Activated naive CD8-positive, alpha-beta T cell (primary cell): ENCODE measurements at regions not wholly inside any gene's neighbourhood (a gene's known extent, or its start where the extent isn't known, plus 50 kb on each side); places are given as distances from the start of the nearest gene placed in this dataset.
"Not testable (repeated sequence)": the region's sequence is repeated elsewhere in the genome, so short reads cannot be mapped to it uniquely, and the experiment has no call there.

Experiments used
- H3K27ac Mint-ChIP-seq: one replicate; pipeline ENCODE4 v1.8.0; 2021; ENCODE audit warnings: mixed read lengths
- H3K27me3 Mint-ChIP-seq: one replicate; pipeline ENCODE4 v1.8.0; 2021; ENCODE audit warnings: mixed read lengths
- H3K36me3 Mint-ChIP-seq: one replicate; pipeline ENCODE4 v1.8.0; 2021; ENCODE audit warnings: mixed read lengths
- H3K4me1 Mint-ChIP-seq: one replicate; pipeline ENCODE4 v1.8.0; 2021; ENCODE audit warnings: low read depth, mixed read lengths
- H3K4me3 Mint-ChIP-seq: one replicate; pipeline ENCODE4 v1.8.0; 2021; ENCODE audit warnings: mild to moderate bottlenecking, mixed read lengths
- H3K9me3 Mint-ChIP-seq: one replicate; pipeline ENCODE4 v1.8.0; 2021; ENCODE audit warnings: low read depth, mixed read lengths

DNA sequence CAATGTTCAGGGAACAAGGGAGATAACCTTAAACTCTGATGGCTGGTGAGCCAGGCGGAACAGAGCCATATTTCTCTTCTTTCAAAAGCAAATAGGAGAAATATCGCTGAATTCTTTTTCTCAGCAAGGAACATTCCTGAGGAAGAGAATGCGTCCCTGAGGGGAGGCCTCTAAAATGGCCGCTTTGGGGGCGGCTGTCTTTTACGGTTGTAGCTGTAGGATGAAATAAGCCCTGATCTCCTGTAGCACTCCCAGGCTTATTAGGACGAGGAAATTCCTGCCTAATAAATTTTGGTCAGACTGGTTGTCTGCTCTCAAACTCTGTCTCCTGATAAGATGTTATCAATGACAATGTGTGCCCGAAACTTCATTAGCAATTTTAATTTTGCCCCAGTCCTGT is 496.4 kb upstream of the MCTP2 start:
- not testable (repeated sequence) for H3K9me3 Mint-ChIP-seq, H3K27me3 Mint-ChIP-seq, H3K27ac Mint-ChIP-seq, H3K4me1 Mint-ChIP-seq, H3K36me3 Mint-ChIP-seq, H3K4me3 Mint-ChIP-seq

DNA sequence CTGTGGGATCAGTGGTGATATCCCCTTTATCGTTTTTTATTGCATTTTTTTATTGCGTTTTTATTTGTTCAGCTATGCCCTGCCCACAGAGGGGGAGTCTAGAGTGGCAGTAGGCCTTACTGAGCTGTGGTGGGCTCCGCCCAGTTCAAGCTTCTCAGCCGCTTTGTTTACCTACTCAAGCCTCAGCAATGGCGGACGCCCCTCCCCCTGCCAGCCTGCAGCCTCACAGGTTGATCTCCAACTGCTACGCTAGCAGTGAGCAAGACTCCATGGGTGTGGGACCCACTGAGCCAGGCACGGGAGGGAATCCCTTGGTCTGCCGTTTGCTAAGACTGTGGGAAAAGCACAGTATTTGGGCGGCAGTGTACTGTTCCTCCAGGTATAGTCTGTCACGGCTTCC is 500.6 kb upstream of the MCTP2 start:
- Mint-ChIP-seq H3K4me3 (no peak overlapping the region), H3K36me3 (no peaks in the 10 kb centered on the region), H3K27me3 (peaks cover 1% of the 10 kb centered on the region), H3K27ac (no peak overlapping the region), H3K9me3 (peaks cover 9% of the 10 kb centered on the region), H3K4me1 (no peaks in the 10 kb centered on the region)

DNA sequence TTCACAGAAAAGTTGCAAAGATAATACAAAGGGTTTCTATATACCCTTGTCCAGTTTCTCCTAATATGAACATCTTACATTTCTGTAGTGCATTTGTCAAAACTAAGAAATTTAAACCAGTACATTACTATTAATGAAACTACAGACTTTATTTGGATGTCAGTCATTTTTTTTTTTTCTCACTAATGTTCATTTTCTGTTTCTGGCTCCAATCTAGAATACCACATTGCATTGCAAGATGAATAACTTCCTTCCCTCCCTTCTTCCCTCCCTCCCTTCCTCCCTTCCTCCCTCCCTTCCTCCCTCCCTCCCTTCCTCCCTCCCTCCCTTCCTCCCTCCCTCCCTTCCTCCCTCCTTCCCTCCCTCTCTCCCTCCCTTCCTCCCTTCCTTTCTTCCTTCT is 509.2 kb upstream of the MCTP2 start:
- Mint-ChIP-seq H3K9me3 (no peaks in the 10 kb centered on the region), H3K36me3 (no peaks in the 10 kb centered on the region), H3K27ac (no peak overlapping the region), H3K27me3 (no peaks in the 10 kb centered on the region), H3K4me1 (no peaks in the 10 kb centered on the region), H3K4me3 (no peak overlapping the region)

DNA sequence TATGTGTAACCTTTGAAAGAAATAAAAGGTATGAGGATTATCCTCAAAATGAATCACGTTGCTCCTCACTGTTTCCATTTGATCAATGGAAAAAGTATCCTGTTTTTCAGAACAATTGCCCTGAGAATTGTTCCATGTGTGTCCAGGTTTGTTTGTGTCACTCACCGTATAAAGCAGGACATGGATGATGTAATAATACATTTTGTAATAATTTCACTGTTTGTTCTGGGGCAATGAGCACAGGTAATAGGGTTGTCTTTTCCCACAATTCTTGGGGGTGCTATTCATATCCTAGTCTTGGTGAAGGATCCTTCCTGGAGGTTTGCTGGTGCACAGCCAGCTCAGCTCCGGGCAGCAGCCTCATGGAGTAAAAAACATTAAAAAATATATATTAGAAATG is 510.8 kb upstream of the MCTP2 start:
- Mint-ChIP-seq H3K36me3 (no peaks in the 10 kb centered on the region), H3K4me1 (no peaks in the 10 kb centered on the region), H3K9me3 (no peaks in the 10 kb centered on the region), H3K4me3 (no peak overlapping the region), H3K27ac (no peak overlapping the region), H3K27me3 (no peaks in the 10 kb centered on the region)

DNA sequence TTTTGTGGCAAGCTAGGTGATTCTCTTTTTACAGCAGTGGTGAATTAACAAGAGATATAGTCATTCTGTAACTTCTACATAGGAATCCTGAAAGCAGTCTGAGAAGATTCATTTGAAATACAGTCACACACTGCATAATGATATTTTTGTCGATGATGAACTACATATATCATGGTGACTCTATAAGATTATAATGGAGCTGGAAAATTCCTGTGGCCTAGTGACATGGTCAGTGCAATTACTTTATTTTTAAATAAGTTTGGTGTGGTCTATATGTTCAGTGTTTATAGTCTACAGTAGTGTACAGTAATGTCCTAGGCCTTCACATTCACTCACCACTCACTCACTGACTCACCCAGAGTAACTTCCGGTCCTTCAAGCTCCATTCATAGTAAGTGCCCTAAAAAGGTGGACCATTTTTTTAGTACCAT is 511.4 kb upstream of the MCTP2 start:
- no peak overlapping the region for H3K27ac Mint-ChIP-seq
- no peaks in the 10 kb centered on the region for H3K27me3 Mint-ChIP-seq
- no peaks in the 10 kb centered on the region for H3K4me1 Mint-ChIP-seq
- H3K9me3 Mint-ChIP-seq: no peaks in the 10 kb centered on the region
- no peak overlapping the region for H3K4me3 Mint-ChIP-seq
- H3K36me3 Mint-ChIP-seq: no peaks in the 10 kb centered on the region

DNA sequence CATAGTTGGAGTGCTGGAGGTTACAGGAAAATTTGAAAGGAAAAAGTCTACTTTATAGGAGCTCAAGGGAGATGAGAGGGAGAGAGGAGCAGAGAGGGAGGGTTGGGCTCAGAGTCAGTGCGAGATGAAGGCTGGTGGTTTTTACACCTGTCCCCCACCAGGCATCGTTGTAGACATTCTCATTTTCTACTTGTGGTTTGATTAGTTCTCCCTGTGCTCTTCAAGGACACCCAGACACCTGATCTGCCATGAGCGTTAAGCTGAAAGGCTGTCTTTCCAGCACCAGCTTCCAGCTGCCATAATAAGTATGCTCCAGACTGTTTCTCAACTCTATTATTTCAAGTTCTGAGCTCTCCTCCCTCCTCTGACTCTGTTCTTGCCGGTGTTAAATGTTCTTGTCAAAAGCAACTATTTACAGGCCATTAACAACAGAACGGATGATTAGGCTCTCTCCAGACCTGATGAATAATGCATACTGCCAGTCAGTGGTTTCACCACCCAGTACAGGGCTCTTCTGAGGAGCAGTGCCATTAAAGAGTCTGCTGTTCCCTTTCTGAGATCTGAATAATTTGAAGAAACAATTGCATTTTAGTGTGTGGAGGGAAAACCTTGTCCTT is 514.6 kb upstream of the MCTP2 start:
- Mint-ChIP-seq H3K27me3 (no peaks in the 10 kb centered on the region), H3K4me3 (no peak overlapping the region), H3K4me1 (no peaks in the 10 kb centered on the region), H3K9me3 (no peaks in the 10 kb centered on the region), H3K27ac (no peak overlapping the region), H3K36me3 (no peaks in the 10 kb centered on the region)

DNA sequence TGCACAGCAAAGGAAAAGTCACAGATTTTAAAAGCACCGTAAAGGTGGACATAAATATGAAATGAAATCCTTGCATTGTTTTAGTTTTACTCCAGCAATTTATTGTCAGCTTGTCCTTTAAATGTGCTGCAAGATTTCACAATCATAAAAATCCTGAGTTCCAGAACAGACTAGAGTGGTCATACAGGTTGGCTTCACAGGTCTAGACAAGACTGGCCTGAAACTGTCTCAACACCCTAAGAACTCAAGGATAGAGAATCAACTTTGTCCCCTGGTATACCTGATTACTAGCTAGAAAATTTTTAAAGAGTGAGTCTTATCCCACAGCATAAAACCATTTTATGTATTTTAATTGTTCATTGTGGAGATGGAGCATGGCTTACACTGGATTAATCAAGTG is 521.7 kb upstream of the MCTP2 start:
- Mint-ChIP-seq H3K4me1 (no peaks in the 10 kb centered on the region), H3K9me3 (no peaks in the 10 kb centered on the region), H3K27ac (no peak overlapping the region), H3K36me3 (no peaks in the 10 kb centered on the region), H3K4me3 (no peak overlapping the region), H3K27me3 (no peaks in the 10 kb centered on the region)

DNA sequence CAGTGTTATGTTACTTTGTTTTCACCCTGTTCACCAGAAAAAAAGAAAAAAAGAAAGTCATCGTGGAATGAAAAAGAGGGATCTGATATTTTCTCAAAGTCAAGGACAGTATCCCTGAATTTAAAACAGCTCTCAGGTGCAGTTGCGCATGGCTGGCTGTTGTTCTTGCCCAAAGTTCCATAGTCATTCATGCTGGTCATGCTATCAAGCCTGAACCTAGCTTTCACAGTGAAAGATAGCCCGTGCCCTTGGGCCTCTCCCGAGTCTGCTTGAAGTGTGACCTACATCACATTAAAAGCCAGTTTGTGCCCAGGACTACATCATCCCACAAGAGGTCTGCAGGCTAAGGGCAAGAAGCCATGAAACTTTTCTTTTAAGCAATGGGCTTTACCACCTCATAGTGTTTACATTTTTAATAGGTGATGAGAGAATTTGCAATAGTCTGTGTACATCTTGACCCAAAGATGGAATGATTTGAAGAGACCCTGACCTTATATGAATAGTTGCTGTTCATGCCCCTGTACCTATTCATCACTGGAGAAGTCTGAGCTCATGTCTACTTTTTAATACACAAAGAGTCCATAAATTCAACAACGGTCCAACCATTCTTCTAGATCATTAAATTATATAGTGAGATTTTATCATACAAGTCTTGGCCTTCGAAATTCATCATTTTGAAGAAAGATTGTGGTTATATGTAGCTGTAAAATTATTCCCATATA is 522.5 kb upstream of the MCTP2 start:
- Mint-ChIP-seq H3K4me1 (no peaks in the 10 kb centered on the region), H3K36me3 (no peaks in the 10 kb centered on the region), H3K4me3 (no peak overlapping the region), H3K27me3 (no peaks in the 10 kb centered on the region), H3K9me3 (no peaks in the 10 kb centered on the region), H3K27ac (no peak overlapping the region)

DNA sequence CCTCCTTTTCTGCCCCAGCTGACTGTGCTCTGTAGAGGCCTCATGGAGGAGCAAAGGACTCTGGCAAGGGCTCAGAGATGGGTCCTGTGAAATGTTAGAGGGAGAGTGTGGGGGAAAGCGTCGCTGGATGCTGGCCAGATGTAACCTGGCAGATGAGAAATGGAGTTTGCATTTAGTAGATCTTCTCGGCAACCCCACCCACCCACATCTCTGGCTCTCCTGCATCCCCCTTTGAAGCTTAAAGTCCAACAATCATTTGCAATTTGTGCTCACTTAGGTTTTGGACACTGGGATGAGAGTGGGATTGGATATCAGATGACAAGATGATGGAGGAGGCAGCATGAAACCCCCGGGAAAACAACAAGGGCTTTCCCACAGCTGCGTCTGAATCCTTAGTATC is 523.6 kb upstream of the MCTP2 start:
- H3K36me3 Mint-ChIP-seq: no peaks in the 10 kb centered on the region
- no peaks in the 10 kb centered on the region for H3K27me3 Mint-ChIP-seq
- H3K4me3 Mint-ChIP-seq: no peak overlapping the region
- H3K27ac Mint-ChIP-seq: no peak overlapping the region
- H3K9me3 Mint-ChIP-seq: no peaks in the 10 kb centered on the region
- no peaks in the 10 kb centered on the region for H3K4me1 Mint-ChIP-seq

DNA sequence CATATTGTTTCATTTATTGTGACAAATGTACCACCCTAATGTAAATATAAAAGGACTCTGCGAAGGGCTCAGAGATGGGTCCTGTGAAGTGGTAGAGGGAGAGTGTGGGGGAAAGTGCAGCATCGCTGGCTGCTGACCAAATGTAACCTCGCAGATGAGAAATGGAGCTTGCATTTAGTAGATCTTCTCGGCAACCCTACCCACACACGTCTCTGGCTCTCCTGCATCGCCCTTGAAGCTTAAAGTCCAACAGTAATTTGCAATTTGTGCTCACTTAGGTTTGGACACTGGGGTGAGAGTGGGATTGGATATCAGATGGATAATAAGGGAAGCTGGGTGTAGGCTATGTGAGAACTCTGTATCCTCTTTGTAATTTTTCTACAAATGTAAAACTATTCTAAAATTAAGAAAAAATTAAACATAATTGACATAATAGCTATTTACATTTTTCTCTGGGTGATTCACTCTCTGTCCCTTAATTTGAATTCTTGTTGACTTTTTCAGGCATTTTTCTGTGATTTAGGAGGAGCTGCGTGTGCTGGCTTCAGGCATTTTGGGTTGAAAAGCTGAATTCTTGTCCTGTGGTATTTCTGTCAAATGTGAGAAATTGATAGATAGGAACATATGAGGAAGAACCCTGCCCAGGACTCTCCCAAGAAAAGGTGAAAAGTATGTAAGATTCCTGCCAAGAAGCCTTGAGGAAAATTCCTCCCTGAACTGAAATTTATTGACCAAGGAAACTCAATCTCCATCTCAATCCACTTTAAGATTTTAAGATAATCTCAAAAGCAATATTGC is 524.7 kb upstream of the MCTP2 start:
- no peaks in the 10 kb centered on the region for H3K4me1 Mint-ChIP-seq
- no peak overlapping the region for H3K27ac Mint-ChIP-seq
- no peak overlapping the region for H3K4me3 Mint-ChIP-seq
- no peaks in the 10 kb centered on the region for H3K27me3 Mint-ChIP-seq
- H3K9me3 Mint-ChIP-seq: no peaks in the 10 kb centered on the region
- H3K36me3 Mint-ChIP-seq: no peaks in the 10 kb centered on the region

DNA sequence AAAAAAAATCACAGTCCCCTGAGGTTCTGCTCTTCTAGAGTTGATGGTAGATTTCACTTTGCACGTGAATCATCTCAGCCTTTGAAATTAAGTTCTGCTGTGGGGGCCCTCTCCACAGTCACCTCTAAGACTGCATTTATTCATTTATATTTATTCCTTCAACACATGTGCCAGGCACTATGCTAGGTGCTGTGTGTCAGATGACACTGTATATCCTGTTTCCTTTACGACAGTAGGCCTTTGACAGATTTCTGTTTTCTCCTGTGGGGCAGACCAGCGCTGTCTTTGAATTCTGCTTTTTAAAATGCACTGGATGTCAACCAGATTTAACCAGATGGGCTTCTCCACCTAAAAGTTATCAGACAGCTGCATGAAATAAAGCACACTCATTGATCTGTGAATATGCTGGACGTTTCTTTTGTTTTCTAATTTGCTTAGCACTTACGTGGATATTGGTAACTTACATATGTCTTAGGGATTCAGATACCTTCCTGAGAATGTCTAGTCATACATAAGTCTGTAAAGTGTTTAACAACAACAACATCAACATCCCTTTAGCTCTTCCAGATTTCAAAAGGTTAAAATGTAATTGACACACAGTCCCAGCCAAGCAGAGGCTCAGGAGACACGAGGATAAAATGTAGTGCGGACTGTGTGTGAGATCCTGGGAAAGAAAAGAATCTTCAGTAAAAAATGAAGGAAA is 525.5 kb upstream of the MCTP2 start:
- H3K4me3 Mint-ChIP-seq: no peak overlapping the region
- H3K27ac Mint-ChIP-seq: no peak overlapping the region
- H3K9me3 Mint-ChIP-seq: no peaks in the 10 kb centered on the region
- H3K4me1 Mint-ChIP-seq: no peaks in the 10 kb centered on the region
- no peaks in the 10 kb centered on the region for H3K36me3 Mint-ChIP-seq
- H3K27me3 Mint-ChIP-seq: no peaks in the 10 kb centered on the region

DNA sequence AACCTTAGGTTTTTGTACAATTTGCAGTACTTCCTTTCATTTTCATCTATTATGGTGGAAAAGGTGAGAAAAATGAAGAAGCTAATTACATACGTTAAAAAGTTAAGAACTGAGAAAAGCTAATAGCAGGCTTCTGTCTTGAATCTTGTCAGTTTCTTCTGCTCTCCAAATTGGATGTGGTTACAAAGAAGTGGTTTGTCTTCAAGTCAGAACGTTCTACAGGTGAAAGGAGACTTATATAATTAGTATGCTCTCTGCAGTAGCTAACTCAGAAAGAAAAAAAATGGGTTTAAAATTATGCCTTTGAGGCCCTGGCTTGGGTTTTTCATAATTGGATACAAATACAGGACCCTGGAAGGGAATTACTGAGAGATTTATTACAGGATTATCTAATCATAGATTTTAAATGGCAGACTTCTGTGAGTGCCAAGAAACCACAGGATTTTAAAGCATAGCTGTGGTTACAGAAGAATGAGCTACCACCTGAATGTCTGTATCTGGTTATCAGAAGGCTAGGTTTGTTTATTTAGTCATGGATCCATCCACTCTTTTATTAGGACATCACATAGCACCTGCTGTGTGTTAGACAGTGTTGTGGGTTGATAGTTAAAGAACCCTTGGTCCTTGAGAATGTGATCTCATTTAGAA is 528.1 kb upstream of the MCTP2 start:
- H3K27ac Mint-ChIP-seq: no peak overlapping the region
- peaks cover 4% of the 10 kb centered on the region for H3K9me3 Mint-ChIP-seq
- no peak overlapping the region for H3K4me3 Mint-ChIP-seq
- no peaks in the 10 kb centered on the region for H3K27me3 Mint-ChIP-seq
- H3K4me1 Mint-ChIP-seq: no peaks in the 10 kb centered on the region
- no peaks in the 10 kb centered on the region for H3K36me3 Mint-ChIP-seq

DNA sequence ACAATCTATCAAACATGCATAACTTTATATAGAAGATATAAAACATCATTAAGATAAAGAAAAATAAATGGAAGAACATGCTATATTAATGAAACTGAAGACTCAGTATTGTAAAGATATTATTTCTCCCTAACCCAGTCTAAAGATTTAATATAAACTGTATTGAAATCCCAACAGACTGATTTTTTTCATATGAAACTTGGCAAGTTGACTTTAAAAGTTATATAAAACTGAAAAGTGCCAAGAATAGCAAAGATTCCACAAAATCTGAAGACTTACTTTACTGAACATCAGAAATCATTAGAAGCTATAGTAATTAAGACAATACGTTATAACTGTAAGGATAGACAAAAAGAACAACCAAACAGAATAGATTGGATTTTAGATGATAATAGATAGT is 531.3 kb upstream of the MCTP2 start:
- Mint-ChIP-seq H3K9me3 (peaks cover 14% of the 10 kb centered on the region), H3K4me3 (no peak overlapping the region), H3K27ac (no peak overlapping the region), H3K36me3 (no peaks in the 10 kb centered on the region), H3K4me1 (no peaks in the 10 kb centered on the region), H3K27me3 (no peaks in the 10 kb centered on the region)

DNA sequence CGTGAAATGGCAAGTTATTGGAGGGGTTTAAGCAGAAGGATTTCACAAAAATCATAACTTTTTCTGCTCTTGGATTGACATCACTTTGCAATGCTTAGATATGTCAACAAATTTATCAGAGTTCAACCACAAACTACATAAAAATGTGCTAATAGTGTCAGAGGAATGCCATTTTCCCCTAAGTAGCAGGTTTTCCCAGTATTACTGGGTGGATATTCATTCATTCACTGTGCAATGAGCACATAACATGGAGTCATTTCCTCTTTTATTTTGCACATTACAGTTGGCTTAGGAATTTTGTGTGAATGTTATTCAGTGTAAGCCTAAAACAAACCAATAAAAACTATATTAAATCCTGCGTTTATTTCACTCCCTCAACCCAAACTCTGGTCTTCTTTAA is 537.3 kb upstream of the MCTP2 start:
- no peak overlapping the region for H3K4me3 Mint-ChIP-seq
- no peaks in the 10 kb centered on the region for H3K4me1 Mint-ChIP-seq
- peaks cover 3% of the 10 kb centered on the region for H3K27me3 Mint-ChIP-seq

DNA sequence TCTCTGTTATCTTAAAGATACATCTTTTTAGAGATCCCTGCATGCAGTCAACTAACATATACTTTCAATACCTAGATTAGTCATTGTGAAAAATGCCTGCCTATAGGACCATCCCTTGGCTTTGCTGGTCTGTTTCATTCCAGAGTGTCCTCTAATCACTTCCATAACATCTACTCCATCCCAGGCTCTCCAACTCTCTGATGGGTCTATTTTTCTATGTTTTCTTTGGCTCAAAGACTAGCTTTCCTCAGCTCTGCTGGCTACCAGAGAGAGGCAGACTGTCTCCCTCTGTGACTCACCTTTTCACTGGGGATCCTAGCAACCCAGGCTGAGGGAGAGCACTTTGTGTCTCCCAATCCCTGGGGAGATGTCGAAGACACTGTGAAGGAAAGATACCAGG is 547.7 kb upstream of the MCTP2 start:
- peaks cover 6% of the 10 kb centered on the region for H3K36me3 Mint-ChIP-seq
- no peaks in the 10 kb centered on the region for H3K4me1 Mint-ChIP-seq
- no peak overlapping the region for H3K27ac Mint-ChIP-seq
- no peak overlapping the region for H3K4me3 Mint-ChIP-seq
- H3K9me3 Mint-ChIP-seq: peaks cover 28% of the 10 kb centered on the region
- H3K27me3 Mint-ChIP-seq: peaks cover 2% of the 10 kb centered on the region

More for the DNA sequence above, 537.3 kb upstream of the MCTP2 start:
- peaks cover 14% of the 10 kb centered on the region for H3K9me3 Mint-ChIP-seq
- H3K36me3 Mint-ChIP-seq: no peaks in the 10 kb centered on the region
- no peak overlapping the region for H3K27ac Mint-ChIP-seq
